Cardiac fibroblast (primary cell): ENCODE measurements at regions not wholly inside any gene's neighbourhood (a gene's known extent, or its start where the extent isn't known, plus 50 kb on each side); places are given as distances from the start of the nearest gene placed in this dataset.
"Not testable (repeated sequence)": the region's sequence is repeated elsewhere in the genome, so short reads cannot be mapped to it uniquely, and the experiment has no call there.

Experiments used
- DNase-seq, 2 donors: peaks; one replicate each; pipeline versions ENCODE4 v3.0.0 to v3.0.0-alpha.2; 2010; ENCODE audit warnings: low read depth in 2 of 2
- H3K4me3 ChIP-seq, 2 donors: replicated peaks in 1 of 2; 1 replicate in 1 of 2; 2 replicates in 1 of 2; pipeline ENCODE4 v1.5.1; 2011; ENCODE audit warnings: low read depth in 2 of 2, low read length in 2 of 2, mild to moderate bottlenecking in 2 of 2, moderate library complexity in 1 of 2

- not testable (repeated sequence) for H3K4me3 ChIP-seq, DNase-seq
These were observed 186.8 kb upstream of the SPATA31A3 start for GRCh38 chr9:67179185-67179584.

GRCh38 chr9:67175167-67175566 is 182.8 kb upstream of the SPATA31A3 start:
- not testable (repeated sequence) for DNase-seq, H3K4me3 ChIP-seq

DNA sequence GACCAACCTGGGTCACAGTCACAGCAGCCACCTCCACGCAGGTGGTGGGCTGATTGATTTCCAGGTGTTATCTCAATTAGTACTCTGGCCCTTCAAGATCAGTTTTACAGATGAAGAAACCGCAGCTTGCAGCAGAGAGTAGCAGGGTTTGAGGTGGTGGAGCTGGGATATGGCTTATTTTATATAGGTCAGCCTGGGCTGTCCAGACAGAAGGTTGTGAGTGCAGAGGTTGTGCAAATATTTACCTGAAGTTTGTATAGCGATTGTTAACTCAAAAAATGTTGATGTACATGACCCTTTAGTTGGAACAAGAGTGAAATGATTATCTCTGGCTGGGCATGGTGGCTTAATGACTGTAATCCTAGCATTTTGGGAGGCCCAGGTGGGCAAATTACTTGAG is 179.4 kb upstream of the SPATA31A3 start:
- H3K4me3 ChIP-seq, DNase-seq: not testable (repeated sequence)

DNA sequence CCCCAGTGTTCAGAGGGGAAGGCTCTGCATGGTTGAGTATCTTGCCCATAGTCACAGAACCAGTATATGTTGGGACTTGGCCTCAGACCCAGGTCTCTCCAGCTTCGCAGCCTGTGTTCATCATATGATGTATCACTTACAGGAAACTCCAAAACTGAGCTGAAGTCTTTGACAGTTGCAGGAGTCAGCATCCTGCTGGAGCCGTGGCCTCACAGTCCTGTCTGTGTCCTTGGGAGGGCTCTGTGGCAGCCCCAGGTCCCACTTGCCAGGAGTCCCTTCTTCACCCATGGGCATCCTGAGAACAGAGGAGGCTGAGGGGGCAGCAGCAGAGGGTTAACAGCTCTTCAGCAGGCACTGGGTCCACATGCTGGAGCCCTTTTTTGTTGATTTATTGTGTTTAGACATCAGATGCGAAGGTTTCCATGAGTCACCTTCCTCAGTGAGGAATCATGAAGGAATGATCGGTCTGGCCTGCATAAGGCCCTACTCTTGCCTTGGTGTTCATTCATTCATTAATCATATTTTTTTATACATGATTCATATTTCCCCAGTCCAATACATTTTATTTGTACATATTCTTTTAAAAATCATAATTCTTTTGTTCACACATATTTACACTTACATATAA is 176.3 kb upstream of the SPATA31A3 start:
- H3K4me3 ChIP-seq = not testable (repeated sequence)

DNA sequence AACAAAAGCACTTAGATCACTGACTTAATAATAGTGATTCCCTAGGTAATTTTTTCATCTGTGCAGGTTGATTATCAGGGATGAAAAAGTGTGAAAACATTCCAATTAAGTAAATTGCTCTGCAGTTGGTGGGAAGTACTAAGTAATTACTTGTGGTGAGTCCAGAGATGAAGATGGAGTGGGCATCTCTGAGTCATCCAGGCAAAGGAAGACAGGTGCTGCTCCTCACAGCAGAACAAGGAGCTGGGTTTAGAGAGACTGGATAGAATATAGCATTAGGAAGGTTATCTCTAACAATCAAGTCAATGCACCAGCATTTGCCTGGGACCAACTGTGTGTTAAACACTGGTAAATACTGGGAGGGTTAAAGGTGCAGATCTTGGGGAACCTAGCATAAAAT is 174.0 kb upstream of the SPATA31A3 start:
- DNase-seq = not testable (repeated sequence)

More for the DNA sequence above, 176.3 kb upstream of the SPATA31A3 start:
- not testable (repeated sequence) for DNase-seq

DNA sequence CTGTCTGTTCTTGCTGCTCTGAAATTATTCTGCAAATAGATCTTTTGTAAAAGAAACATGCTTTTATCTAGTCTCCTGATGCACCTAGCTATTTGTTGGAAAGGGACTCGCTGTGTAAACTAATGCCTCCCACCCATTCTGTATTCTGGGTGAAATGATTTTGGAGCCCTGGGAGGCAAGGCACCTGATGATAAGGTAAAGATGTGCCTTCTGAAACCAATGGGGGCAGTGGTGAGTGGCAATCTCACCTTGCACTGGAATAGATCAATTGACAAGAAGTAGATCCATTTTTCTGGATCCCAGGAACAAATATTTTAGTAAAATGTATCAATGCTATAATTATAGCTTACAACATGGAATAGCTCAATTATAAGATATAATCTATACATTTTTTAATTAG is 170.5 kb upstream of the SPATA31A3 start:
- not testable (repeated sequence) for DNase-seq, H3K4me3 ChIP-seq

More for the DNA sequence above, 174.0 kb upstream of the SPATA31A3 start:
- not testable (repeated sequence) for H3K4me3 ChIP-seq

DNA sequence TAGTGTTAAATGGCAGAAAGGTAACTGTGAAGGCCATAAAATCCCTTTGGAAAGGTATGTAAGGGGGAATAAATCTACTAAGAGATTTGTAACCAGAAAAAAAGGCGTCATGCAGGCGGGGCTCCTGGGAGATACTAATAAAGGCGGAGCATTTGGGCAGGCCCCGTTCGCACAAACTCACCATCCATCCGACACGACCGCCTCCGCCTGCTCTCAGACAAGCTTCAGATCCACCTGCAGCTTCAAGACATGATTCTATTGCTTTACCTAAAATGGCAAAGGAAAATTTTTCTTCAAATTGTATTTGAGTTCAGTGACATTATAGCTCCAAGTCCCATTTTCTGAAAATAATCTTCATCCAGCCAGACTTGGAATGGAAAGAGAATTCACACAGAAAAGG is 162.9 kb upstream of the SPATA31A3 start:
- H3K4me3 ChIP-seq, DNase-seq: not testable (repeated sequence)

DNA sequence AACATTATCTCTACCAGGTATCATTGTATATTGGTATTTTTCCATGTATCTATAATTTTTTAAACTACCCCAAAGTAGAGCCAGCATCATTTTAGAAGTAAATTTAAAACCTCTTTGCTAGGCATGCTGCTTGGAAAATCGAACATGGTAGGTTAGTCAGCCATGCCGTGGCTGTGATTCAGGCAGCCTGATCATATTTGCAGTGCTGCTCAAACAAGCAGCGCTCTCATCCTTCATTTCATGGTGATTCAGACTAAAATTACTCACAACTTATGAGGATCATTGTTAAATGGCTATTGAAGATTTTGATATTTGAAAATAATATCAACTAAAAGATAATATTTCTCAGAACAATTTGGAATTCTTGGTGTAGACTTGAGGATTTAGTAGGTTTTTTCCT is 161.2 kb upstream of the SPATA31A3 start:
- H3K4me3 ChIP-seq, DNase-seq: not testable (repeated sequence)

GRCh38 chr9:67142392-67143107 is 150.2 kb upstream of the SPATA31A3 start:
- DNase-seq = not testable (repeated sequence)

DNA sequence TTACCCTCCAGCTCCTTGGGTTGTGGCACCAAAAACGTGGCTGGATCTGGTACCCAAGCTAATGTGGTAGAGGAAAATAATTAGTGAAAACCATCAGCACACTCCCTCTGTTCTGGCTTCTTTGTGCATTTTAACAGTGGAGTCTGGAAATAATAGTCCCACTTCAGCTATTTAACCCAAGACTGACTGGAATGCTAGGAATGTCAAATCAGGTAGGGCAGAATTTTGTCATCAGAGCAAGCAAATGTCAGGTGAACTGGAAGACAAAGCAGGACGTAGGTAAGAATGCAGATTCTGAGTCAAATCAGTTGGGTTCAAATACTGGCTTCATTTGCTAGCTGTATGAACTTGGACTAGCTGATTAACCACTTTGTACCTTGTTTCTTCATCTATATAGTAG is 144.0 kb upstream of the SPATA31A3 start:
- not testable (repeated sequence) for DNase-seq, H3K4me3 ChIP-seq

More at GRCh38 chr9:67142392-67143107, 150.2 kb upstream of the SPATA31A3 start:
- not testable (repeated sequence) for H3K4me3 ChIP-seq

GRCh38 chr9:67133124-67133523 is 140.8 kb upstream of the SPATA31A3 start:
- not testable (repeated sequence) for H3K4me3 ChIP-seq, DNase-seq

DNA sequence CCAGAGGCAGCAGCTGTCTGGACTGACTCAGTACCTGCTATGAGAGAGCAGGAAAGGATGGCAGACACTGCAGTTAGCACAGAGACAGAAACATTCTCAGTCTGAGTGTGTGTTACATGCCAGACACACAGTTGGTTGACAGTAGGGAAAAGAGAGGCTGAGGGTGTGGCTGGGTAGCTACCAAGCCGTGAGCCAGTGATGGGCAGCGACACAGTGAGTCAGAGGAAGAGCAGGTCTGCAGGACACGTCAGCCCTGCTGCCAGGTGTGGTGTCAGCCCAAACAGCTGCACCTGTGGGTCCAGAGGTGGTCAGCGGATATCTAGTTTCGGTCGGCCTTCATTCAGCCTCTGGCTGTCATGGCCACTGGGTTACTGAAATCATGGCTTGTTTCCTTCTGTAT is 124.4 kb upstream of the SPATA31A3 start:
- not testable (repeated sequence) for H3K4me3 ChIP-seq, DNase-seq

DNA sequence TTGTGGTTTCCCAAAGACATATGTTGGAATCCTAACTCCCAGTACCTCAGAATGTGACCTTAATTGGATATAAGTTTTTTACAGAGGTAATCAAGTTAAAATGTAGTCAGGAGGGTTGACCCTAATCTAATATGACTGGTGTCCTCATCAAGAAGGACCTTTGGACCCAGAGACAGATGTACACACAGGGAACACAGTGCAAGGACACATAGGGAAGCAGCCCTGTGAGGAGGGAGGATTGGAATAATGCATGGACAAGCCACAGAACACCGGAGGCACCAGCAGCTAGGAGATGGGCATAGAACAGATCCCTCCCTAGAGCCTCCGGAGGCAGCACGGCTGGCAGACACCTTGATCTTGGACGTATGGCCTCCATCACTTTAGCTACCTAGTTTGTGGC is 119.8 kb upstream of the SPATA31A3 start:
- not testable (repeated sequence) for DNase-seq

DNA sequence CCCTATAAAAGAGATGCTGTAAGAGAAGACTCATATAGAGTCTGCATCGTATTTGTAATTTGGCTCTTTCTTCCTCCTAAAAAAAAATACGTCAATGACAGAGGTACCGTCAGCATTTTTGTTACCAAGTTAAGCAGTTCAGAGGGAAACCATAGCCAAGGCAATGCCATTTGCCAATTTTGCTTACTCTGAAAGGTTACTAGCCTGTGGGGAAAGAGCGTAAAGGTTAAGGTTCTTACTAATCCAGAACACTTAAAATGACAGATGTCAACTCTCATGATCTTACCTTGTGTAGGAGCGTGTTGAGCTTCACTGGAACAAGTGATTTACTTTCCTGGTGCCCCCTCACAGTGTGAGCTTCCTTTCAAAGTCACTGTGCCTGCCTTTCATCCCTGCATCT is 119.4 kb upstream of the SPATA31A3 start:
- not testable (repeated sequence) for DNase-seq, H3K4me3 ChIP-seq

More for the DNA sequence above, 119.8 kb upstream of the SPATA31A3 start:
- not testable (repeated sequence) for H3K4me3 ChIP-seq

DNA sequence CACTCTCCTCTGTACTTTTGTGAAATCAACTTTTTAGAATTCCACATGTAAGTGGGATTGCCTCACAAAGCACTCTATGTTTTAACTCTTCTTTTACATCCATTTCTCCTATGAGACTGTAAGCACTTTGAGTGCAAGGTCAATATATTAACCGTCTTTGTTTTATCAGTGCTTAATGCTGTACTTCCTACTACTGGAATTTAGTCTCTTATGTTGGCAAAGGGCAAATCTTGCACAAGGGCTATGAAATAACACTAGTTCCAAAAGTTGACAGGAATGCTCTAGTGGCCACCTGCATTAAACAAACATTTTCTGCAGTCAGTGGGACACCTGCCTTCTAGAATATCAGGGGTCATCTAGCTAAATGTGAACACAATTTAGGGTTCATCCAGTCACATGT is 117.5 kb upstream of the SPATA31A3 start:
- DNase-seq = not testable (repeated sequence)

GRCh38 chr9:67106659-67107058 is 114.3 kb upstream of the SPATA31A3 start:
- not testable (repeated sequence) for DNase-seq, H3K4me3 ChIP-seq

More for the DNA sequence above, 117.5 kb upstream of the SPATA31A3 start:
- H3K4me3 ChIP-seq = not testable (repeated sequence)

DNA sequence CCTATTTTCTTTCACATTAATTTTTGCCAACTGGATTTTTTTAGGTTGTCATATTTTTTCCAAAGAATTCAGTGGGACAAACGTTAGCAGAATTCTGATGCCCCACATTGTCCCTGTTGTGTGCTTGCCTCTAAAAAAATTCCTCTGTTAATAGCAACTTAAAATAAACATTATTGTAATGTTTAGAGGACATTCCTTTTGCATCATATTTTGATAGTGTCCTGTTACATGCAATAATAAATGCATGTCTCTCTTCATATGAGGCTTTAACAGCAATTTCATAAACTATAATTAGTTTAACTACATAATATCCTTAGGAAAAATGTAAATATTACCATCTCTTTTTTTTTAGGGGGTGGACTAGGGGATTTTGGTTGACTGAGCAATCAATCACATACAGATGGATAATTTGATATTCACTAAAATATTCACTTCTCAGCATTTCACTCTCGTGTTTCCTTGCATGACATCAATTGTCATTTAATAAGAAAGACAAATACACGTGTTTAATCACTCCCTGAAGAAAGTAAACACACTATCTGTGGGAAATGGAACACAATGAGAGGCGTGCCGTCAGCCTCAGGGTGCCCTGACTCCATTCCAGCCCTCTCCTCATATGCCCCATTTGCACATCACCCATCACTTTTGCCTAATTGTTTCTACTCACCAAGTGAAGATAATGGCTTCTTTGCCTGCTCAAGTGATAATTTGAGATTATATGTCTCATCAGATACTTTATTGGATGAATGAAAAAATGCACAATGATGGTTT is 110.3 kb upstream of the SPATA31A3 start:
- not testable (repeated sequence) for DNase-seq, H3K4me3 ChIP-seq

DNA sequence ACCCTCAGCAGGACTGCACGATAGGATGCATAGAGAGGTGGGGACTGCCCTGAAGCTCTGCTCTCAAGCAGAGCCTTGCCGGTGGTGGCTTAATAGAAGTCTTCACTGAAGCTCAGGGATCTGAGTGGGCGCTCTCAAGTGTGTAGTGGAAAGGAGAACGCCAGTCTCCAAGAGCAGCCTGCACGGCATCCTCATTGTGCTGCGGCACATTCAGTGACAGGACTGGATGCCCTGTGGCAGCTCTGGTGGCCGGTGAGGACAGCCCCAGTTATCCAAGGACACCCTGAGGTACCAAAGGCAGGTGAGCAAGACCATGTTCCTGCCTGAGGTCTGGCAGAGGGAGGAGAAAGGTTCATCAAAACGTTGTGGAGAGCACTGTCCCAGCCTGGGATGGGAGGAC is 98.8 kb upstream of the SPATA31A3 start:
- DNase-seq, H3K4me3 ChIP-seq: not testable (repeated sequence)
